ENCODE measurements at regions not wholly inside any gene's neighbourhood (a gene's known extent, or its start where the extent isn't known, plus 50 kb on each side); places are given as distances from the start of the nearest gene placed in this dataset.

DNA sequence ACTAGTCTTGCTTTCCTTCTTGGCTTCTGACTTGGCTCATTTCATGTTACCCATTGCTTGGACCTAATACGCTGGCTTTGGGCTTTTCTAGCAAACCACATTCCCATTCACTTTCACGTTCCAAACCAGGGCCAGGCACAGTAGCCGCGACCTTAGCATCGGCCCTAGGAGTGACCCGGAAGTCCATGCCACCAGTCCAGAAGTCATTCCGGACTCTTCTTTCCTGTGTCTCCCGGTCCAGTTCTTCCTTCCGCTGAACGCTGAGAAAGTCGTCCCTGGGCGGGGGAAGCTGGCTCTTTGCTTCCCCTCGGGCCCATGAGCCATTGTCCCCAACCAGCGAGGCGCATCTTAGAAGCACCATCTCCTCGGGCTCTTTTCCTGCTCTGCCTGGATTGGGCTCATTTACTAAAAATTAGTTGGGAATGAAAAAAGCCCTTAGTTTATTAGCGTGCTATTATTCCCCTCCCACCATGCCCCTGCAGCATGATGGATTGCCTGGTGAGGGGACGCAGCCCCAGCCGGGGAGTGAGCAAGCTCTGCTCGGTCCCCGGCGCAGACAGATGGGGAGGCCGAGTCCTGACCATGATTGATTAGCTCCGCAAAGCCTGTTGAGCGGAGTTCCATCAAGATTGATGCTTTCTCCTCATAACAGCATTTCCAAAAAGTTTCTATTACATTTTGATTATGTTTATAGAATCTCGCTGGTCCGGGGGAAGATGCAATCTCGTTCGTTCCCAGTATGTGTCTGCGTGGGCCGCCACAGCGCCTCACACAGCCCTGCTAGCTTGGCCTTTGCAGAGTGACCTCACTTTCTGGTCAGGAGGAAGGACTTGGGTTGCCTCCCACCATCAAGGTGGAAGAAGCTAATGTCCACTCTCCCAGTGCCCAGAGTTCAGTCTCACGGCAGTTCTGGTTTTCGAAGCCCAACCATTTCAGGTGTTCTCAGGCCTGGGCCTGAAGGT lies 115.1 kb upstream of the TOP1 start:
- TF ChIP-seq, protein P1, sequence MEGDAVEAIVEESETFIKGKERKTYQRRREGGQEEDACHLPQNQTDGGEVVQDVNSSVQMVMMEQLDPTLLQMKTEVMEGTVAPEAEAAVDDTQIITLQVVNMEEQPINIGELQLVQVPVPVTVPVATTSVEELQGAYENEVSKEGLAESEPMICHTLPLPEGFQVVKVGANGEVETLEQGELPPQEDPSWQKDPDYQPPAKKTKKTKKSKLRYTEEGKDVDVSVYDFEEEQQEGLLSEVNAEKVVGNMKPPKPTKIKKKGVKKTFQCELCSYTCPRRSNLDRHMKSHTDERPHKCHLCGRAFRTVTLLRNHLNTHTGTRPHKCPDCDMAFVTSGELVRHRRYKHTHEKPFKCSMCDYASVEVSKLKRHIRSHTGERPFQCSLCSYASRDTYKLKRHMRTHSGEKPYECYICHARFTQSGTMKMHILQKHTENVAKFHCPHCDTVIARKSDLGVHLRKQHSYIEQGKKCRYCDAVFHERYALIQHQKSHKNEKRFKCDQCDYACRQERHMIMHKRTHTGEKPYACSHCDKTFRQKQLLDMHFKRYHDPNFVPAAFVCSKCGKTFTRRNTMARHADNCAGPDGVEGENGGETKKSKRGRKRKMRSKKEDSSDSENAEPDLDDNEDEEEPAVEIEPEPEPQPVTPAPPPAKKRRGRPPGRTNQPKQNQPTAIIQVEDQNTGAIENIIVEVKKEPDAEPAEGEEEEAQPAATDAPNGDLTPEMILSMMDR (IDR thresholded peaks at IDR 0.05; ENCODE audit: low read depth, low read length): no peak
- no peak for DNase-seq
- Histone ChIP-seq H3K27ac (no peak overlapping the region), H3K9me3 (ENCODE audit: severe bottlenecking) (peaks cover 11% of the 10 kb centered on the region), H3K36me3 (no peaks in the 10 kb centered on the region), H3K27me3 (ENCODE audit: insufficient read depth, low read depth, severe bottlenecking) (peaks cover 32% of the 10 kb centered on the region), H3K4me3 (ENCODE audit: low read depth, low read length) (no peak overlapping the region)

DNA sequence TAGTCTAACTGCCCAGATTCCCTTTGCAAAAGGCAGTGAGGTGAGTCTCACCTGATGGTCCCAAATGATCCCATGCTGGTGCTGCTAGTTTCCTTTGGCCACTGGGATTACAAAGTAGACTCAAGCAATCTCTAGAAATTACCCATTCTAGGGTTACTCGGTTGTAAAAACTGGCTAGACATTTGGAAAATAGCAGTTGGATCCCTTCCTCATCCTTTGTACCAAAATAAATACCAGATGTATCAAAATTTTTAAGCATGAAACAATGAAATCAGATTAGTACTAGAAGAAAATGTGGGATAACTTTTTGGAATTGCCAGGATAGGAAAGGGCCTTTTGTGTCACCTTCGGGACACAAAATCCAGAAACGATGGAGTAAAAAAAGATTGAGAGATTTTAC lies 112.9 kb upstream of the TOP1 start:
- Histone ChIP-seq H3K27ac (no peak overlapping the region), H3K36me3 (no peaks in the 10 kb centered on the region), H3K27me3 (ENCODE audit: insufficient read depth, low read depth, severe bottlenecking) (peaks cover 30% of the 10 kb centered on the region), H3K4me3 (ENCODE audit: low read depth, low read length) (no peak overlapping the region), H3K9me3 (ENCODE audit: severe bottlenecking) (peaks cover 9% of the 10 kb centered on the region)
- TF ChIP-seq, protein P1 (IDR thresholded peaks at IDR 0.05; ENCODE audit: low read depth, low read length): no peak
- no peak for DNase-seq

DNA sequence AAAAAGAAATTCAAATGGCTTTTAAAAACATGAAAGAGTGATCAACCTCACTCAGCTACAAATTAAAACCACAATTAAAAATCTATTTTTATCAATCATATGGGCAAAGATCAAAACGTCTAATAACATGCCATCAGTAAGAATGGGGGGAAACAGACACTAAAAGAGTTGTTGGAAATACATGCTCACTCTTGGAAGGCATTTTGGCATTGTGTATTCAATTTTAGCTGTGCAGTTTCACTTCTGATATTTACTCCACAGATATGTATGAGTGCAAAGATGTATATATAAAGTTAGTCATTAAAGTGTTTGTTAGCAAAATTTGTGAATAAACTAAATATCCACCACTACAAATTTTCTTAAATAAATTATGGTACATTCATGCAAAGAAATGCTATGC lies 112.3 kb upstream of the TOP1 start:
- TF ChIP-seq, protein P1 (IDR thresholded peaks at IDR 0.05; ENCODE audit: low read depth, low read length): no peak
- H3K27ac ChIP-seq: no peak overlapping the region
- no peak for DNase-seq
- peaks cover 5% of the 10 kb centered on the region for H3K9me3 ChIP-seq (ENCODE audit: severe bottlenecking)
- H3K4me3 ChIP-seq (ENCODE audit: low read depth, low read length): no peak overlapping the region
- no peaks in the 10 kb centered on the region for H3K36me3 ChIP-seq
- H3K27me3 ChIP-seq (ENCODE audit: insufficient read depth, low read depth, severe bottlenecking): peaks cover 30% of the 10 kb centered on the region

DNA sequence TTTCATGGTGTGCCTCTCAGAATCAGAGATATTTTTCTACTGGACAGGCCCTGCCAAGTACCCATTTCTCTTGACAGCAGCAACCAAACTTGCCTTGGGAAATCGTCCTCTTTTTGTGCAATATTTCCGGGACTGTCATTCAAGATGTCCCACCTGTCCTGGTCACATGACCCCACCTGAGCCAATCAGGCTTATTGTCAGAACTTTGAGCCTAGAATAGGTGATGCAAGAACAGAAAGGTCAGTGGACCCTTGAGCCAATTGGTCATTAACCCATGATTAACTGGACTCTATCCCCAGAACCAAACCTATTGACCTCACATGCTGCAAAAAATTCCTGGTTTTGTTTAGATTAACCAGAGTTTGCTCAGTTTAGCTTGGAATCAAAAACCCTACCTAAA lies 108.3 kb upstream of the TOP1 start:
- TF ChIP-seq, protein P1 (IDR thresholded peaks at IDR 0.05; ENCODE audit: low read depth, low read length): no peak
- Histone ChIP-seq H3K27ac (no peak overlapping the region), H3K4me3 (ENCODE audit: low read depth, low read length) (no peak overlapping the region), H3K27me3 (ENCODE audit: insufficient read depth, low read depth, severe bottlenecking) (peaks cover 13% of the 10 kb centered on the region), H3K9me3 (ENCODE audit: severe bottlenecking) (no peaks in the 10 kb centered on the region), H3K36me3 (no peaks in the 10 kb centered on the region)
- DNase-seq: no peak

DNA sequence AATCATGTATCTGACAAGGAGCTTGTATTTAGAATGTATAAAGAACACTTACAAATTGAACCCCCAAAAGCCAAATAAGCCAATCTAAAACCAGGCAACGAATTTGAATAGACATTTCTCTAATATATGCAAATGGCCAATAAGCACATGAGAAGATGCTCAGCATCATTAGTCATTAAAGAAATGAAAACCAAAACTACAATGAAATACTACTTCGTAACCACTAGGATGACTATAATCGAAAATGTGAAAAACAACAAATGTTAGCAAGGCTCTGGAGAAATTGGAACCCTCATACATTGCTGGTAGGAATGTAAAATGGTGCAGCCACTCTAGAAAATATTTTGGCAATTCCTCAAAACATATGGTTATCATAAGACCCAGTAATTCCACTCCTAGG lies 105.8 kb upstream of the TOP1 start:
- Histone ChIP-seq H3K27me3 (ENCODE audit: insufficient read depth, low read depth, severe bottlenecking) (peaks cover 25% of the 10 kb centered on the region), H3K9me3 (ENCODE audit: severe bottlenecking) (no peaks in the 10 kb centered on the region), H3K4me3 (ENCODE audit: low read depth, low read length) (no peak overlapping the region), H3K27ac (no peak overlapping the region), H3K36me3 (no peaks in the 10 kb centered on the region)
- TF ChIP-seq, protein P1 (IDR thresholded peaks at IDR 0.05; ENCODE audit: low read depth, low read length): no peak
- no peak for DNase-seq

Data from WERI-Rb-1 (cell line).